DMS 273 (cell line): ENCODE measurements at regions not wholly inside any gene's neighbourhood (a gene's known extent, or its start where the extent isn't known, plus 50 kb on each side); places are given as distances from the start of the nearest gene placed in this dataset.
"Not testable (repeated sequence)": the region's sequence is repeated elsewhere in the genome, so short reads cannot be mapped to it uniquely, and the experiment has no call there.

Experiments used
- DNase-seq: peaks from one replicate; lab custom pipeline; 2025; ENCODE audit not compliant: unreplicated experiment; lab: John Stamatoyannopoulos, UW

GRCh38 chr16:65827231-65827630 is 539.3 kb upstream of the CDH5 start:
- no peak for DNase-seq

- DNase-seq = no peak
Observed at GRCh38 chr16:65825191-65825856, 541.2 kb upstream of the CDH5 start.

GRCh38 chr16:65822148-65822547 is 544.3 kb upstream of the CDH5 start:
- no peak for DNase-seq

GRCh38 chr16:65819136-65819898 is 547.2 kb upstream of the CDH5 start:
- DNase-seq = no peak

DNA sequence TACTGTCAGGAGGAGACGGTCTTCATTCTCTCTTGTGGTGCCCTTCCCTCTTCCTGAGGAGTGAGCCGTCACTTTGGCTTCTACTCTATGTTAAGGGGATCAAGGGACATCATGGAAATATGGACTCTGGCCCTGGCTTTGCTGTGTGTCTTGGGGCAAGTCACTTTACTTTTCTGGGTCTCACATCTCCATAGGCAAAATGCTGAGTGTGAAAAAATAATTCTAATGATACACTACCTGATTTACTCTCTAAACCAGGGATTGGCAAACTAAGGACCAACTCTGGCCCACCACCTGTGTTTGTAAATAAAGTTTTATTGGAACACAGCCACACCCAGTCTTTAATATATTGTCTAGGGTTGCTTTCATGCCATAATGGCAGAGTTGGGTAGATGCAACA is 548.7 kb upstream of the CDH5 start:
- no peak for DNase-seq

DNA sequence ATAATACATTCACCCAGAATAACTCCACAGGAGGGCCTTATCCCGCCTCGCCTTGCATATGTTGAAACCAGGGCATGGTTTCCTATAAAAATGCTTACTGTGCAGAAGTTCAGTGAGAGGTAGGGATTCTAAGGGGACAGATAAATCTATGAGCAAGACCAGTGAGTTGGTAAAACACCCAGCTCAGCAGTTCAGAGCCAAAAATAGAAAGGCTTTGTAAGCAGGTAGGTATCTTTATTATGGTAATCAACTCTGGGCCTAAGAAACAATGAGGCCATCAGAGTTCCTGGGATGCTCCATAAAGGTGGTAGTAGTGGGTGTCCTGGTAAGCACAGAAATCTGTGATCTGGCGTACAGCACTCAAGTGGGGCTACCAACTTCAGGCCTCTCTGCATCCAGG is 549.4 kb upstream of the CDH5 start:
- no peak for DNase-seq

- DNase-seq = no peak
Observed at GRCh38 chr16:65816556-65816955, 549.9 kb upstream of the CDH5 start.

- DNase-seq = no peak
Observed at GRCh38 chr16:65815707-65816106, 550.8 kb upstream of the CDH5 start.

- DNase-seq = not testable (repeated sequence)
Observed at GRCh38 chr16:65813879-65814278, 552.6 kb upstream of the CDH5 start.

DNA sequence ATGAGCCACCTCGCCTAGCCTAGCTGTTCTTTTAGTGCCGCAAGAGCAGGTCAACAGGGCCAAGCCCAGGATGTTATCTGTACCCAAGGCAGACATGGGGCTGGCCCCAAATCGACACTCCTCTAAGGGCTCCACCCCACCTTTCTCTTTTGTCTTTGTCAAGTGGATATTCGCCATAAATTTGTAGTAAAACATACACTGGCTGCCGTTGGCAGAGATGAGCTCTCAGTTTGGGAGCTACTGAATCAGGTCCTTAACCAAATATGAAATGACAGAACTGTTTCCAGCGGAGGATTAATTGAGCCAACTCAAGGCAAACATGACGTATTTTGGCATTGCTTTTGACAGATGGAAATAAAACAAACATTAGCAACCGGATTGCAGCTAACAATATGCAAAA is 556.9 kb upstream of the CDH5 start:
- DNase-seq = no peak

GRCh38 chr16:65808790-65809189 is 557.7 kb upstream of the CDH5 start:
- peak; percentile 3 for DNase-seq

GRCh38 chr16:65807858-65808257 is 558.6 kb upstream of the CDH5 start:
- DNase-seq = no peak

DNA sequence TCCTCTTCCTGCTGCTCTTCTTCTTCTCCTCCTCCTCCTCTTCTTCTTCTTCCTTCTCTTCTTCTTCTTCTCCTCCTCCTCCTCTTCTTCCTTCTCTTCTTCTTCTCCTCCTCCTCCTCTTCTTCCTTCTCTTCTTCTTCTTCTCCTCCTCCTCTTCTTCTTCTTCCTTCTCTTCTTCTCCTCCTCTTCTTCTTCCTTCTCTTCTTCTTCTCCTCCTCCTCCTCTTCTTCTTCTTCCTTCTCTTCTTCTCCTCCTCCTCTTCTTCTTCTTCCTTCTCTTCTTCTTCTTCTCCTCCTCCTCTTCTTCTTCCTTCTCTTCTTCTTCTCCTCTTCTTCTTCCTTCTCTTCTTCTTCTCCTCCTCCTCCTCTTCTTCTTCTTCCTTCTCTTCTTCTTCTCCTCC is 560.8 kb upstream of the CDH5 start:
- not testable (repeated sequence) for DNase-seq

- no peak for DNase-seq
Observed at GRCh38 chr16:65796481-65796880, 570.0 kb upstream of the CDH5 start.

- DNase-seq = no peak
Observed at GRCh38 chr16:65794973-65795372, 571.5 kb upstream of the CDH5 start.

DNA sequence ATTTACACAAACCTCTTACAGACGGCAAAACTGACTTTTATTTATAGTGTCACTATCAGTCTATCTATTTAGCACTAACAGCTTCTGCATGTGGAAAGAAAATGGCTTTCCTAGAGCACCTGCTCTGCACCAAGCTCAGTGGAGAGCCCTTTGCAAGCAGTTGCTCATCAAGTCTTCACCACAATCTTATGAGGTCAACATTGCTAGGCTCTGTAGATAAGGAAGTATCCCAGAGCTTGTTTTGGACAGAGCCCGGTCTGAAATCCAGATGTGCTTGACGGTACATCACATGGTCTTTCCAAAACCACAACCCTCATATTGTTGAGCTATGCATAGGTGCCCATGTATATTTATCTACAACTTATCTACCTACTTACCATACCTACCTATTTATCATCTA is 572.7 kb upstream of the CDH5 start:
- DNase-seq = no peak

DNA sequence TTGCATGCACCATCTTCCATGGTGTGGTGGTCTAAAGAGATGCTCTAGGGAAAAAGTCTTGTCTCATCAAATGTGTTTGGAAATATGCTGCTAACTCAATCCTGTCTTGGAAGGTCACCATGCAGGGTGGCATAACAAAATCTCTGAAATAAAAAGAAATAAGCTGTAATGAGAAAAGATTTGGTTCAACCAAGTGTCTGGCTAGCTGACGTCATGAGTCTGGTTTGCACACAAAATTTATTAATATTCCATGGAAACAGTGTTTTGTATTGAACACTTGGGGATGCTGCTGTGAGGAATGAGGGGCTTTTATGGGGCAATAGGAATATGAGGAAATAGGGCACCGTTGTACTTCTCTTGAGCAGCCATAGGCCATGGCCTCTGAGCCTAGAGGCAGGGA is 575.7 kb upstream of the CDH5 start:
- DNase-seq = no peak

DNA sequence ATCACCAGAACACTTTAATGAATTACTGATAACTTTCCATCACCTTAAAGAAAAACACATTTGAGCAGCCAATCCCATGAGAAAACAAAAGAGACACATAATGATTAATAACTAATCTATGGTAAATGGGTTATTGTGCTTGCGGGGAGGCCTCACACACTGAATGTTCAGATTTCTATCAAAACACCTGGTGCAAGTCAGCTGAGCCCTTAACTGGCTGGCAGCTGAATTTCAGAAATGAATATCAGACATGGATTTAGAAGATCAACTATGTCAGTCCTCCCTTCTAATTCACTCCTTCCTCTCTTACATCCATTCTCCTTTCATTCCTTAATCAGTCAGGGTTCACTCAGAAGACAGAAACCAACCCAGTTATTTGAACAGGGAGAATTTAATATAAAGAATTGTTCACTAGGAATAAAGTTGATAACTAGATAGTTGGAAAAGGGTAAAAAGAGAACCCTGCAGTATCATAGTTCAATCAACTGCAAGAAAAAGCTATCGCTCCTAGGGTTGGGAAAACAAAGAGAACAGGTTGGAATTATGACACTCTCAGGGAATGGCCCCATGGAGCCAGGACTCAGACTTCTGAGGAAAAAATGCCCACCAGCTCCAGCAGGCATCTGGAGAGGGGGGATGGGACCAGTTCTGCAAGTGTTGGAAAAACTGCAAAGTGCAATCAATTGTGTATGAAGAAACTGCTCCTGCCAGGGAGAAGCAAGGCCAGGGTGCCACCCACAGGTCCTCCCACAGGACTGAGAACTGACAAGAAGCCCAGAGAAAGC is 577.1 kb upstream of the CDH5 start:
- no peak for DNase-seq

DNA sequence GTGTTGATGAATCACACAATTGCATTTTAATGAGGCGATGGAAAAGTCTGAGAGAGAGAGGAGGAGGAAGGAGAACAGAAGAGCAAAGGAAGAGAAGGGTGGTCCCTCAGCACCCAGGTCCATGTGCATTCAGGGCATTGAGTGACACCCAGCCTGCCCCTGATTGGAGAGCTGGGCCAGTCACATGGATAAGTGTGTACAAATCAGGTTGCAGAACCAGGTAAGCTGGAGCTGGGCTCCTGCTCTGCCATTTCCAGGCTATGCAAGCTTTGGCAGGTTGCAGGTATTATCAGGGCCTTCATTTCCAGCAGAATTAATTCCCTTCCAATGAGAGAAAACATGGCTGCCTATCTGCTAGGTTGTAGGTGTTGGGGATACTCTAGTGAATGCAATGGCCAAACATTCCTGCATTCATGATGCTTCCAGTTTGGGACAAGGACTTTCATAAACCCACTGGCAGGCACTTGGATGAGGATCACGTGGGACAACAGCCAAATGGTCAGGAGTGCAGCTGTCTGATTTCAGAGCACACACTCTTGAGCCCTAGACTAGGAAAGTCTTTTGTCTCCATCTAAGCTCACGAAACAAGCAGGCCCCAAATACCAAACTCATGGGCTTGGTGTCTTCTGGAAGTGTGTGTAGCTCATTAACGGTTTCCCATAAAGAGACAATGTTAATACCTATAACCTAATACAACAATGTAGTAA is 577.9 kb upstream of the CDH5 start:
- DNase-seq = no peak

GRCh38 chr16:65787921-65788320 is 578.6 kb upstream of the CDH5 start:
- no peak for DNase-seq

GRCh38 chr16:65786916-65787315 is 579.6 kb upstream of the CDH5 start:
- DNase-seq = no peak
